ENCODE measurements at regions not wholly inside any gene's neighbourhood (a gene's known extent, or its start where the extent isn't known, plus 50 kb on each side); places are given as distances from the start of the nearest gene placed in this dataset.
A peak's percentile ranks its signal among the peaks of the same experiment; 100 is the strongest.

DNA sequence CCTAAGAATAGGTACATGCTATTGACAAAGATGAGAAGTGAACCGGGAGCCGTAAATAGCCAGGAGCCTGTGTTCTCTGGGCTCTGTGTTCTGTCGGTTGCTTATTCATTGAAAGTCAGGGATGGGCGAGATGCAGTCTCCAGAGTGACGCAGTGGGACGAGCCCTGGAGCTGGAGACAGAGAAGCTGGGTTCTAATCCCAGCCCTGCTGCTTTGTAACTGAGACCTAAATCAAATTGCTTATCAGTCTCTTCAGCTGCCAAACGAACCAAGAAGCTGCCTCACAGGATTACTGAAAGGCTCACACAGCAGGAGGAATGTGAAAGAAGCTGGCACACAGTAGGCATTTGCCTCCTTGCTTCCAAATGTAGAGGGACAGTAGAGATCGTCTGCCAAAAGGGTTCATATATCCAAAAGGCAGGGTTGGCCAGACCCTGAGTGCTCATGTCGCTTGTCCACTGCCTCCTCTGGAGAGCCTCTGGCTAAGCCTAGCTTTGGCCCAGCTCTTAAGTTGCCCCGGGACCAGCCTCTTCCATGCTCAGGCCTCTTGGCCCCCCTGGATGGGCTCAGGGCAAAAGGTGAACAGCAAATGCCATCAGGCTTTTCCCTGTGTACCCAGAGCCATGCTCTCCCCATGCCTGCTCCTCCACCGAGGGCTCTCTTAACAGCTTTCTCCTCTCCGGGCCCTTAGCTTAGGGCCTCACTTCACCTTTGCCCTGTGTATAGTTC lies 134.2 kb upstream of the IPO9 start:
- no peak overlapping the region for H3K4me3 ChIP-seq
- 67 to 72% methylated on average over 12 of the region's 12 CpGs for WGBS, 2 donors
- no peak for DNase-seq
- peak in 4 of 8 donors; percentile 20 to 77 (median 29) for ATAC-seq
- no peaks in the 10 kb centered on the region for H3K27me3 ChIP-seq
- H3K4me1 ChIP-seq = peaks cover 23 to 79% (median 70%) of the 10 kb centered on the region in 9 donors
- intact Hi-C loops (cut with DNase I) = loop anchor here in 6 of 10 donors (5.0 to 10.0 kb wide), 5 partner anchors 37 to 92 kb away; no protein-coding TSS in a partner anchor
- H3K36me3 ChIP-seq = peaks cover 0 to 5% (median 0%) of the 10 kb centered on the region in 9 donors
- TF ChIP-seq, protein P1, sequence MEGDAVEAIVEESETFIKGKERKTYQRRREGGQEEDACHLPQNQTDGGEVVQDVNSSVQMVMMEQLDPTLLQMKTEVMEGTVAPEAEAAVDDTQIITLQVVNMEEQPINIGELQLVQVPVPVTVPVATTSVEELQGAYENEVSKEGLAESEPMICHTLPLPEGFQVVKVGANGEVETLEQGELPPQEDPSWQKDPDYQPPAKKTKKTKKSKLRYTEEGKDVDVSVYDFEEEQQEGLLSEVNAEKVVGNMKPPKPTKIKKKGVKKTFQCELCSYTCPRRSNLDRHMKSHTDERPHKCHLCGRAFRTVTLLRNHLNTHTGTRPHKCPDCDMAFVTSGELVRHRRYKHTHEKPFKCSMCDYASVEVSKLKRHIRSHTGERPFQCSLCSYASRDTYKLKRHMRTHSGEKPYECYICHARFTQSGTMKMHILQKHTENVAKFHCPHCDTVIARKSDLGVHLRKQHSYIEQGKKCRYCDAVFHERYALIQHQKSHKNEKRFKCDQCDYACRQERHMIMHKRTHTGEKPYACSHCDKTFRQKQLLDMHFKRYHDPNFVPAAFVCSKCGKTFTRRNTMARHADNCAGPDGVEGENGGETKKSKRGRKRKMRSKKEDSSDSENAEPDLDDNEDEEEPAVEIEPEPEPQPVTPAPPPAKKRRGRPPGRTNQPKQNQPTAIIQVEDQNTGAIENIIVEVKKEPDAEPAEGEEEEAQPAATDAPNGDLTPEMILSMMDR (IDR thresholded peaks at IDR 0.05) = no peak
- no peaks in the 10 kb centered on the region for H3K9me3 ChIP-seq
- H3K27ac ChIP-seq = peak overlapping the region in 7 of 10 donors; percentile 41 to 79 (median 66)

DNA sequence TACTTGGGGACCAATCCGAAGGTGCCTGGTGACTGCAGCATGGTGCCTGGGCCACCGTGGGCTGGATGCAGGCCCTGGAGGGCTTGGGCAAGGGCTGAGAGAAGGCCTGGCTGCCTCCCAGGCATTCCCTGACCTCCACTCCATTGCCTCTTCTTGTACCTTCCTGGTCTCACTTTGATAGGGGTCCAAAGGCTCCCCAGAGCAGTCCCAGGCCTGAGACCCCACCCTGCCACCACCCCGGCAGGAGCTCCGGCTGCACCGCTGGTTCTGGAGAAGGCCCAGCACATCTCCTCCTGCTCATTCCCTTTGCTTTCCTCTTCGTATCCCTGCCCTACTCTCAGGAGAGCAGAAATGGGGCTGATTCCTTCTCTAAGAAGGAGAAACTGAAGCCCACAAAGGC lies 133.3 kb upstream of the IPO9 start:
- Histone ChIP-seq H3K4me3 (no peak overlapping the region), H3K4me1 (peaks cover 23 to 79% (median 70%) of the 10 kb centered on the region in 9 donors), H3K36me3 (peaks cover 0 to 5% (median 0%) of the 10 kb centered on the region in 9 donors), H3K9me3 (no peaks in the 10 kb centered on the region), H3K27me3 (no peaks in the 10 kb centered on the region), H3K27ac (peak overlapping the region in 9 of 10 donors; percentile 0 to 79 (median 57))
- TF ChIP-seq, protein P1 (IDR thresholded peaks at IDR 0.05) = no peak
- 65 to 79% methylated on average over 6 of the region's 6 CpGs for WGBS, 2 donors
- intact Hi-C loops (cut with DNase I) = loop anchor here in 2 of 10 donors (5.0 to 10.0 kb wide), 3 partner anchors 48 to 93 kb away; no protein-coding TSS in a partner anchor
- DNase-seq = no peak
- peak in 6 of 8 donors; percentile 1 to 23 (median 9) for ATAC-seq

DNA sequence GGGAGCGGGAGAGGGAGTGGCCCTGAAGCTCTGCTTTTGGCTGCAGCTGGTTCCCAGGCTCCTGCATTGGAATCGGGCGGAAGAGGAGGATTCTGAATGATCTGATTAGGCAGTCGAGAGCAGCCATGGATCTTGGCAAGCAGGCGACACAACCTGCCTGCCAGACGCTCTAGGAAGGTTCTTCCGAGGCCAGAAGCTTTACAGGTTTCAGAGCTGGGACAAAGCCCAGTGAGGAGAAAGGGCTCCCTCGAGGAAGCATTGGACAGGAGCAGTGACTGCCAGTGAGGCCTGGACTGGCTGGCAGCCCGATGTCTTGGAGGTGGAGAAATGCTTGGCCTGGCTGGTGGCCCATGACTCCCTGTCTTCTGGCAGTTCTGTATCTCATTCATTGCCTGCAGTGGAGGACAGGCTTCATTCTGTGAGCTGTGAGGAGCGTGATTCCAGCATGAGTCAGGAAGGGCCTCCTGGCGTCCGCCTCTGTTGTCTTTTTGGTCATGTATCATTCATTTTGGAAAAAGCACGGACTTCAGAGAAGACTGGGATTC lies 132.7 kb upstream of the IPO9 start:
- Histone ChIP-seq H3K36me3 (peaks cover 0 to 5% (median 0%) of the 10 kb centered on the region in 9 donors), H3K27me3 (no peaks in the 10 kb centered on the region), H3K4me1 (peaks cover 23 to 75% (median 70%) of the 10 kb centered on the region in 9 donors), H3K27ac (peak overlapping the region; percentile 0 to 79 (median 54)), H3K4me3 (no peak overlapping the region), H3K9me3 (no peaks in the 10 kb centered on the region)
- DNase-seq (peak; percentile 81 to 89), ATAC-seq (peak; percentile 70 to 90 (median 82))
- TF ChIP-seq, protein P1 (IDR thresholded peaks at IDR 0.05) = peak in 3 of 9 donors; percentile 15 to 19 (median 16)
- intact Hi-C loops (cut with DNase I) = loop anchor here in 2 of 10 donors (5.0 to 10.0 kb wide), 3 partner anchors 49 to 94 kb away; no protein-coding TSS in a partner anchor
- 16 to 23% methylated on average over 13 of the region's 13 CpGs for WGBS, 2 donors

DNA sequence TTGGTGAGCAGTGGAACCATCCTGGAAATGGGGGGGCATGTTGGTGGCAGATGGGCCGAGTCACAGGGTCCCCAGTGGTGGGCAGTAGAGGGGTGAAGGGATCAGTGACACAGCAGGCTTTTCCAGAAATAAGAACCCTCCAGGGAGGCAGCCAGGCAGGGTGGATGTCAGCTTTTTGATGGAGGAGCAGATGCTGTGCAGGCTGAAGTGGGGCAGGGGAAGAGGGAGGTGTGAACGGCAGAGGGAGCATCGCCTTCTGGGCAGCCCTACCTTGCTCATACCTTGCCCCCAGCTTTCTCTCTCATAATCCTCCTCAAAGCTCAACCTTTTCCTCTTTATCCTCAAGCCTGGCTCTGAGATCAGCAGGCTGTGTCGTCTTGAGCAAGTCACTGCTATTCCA lies 131.8 kb upstream of the IPO9 start:
- peaks cover 23 to 68% (median 62%) of the 10 kb centered on the region in 9 donors for H3K4me1 ChIP-seq

More for the DNA sequence above, 131.8 kb upstream of the IPO9 start:
- no peak overlapping the region for H3K4me3 ChIP-seq
- TF ChIP-seq, protein P1 (IDR thresholded peaks at IDR 0.05) = no peak
- 84 to 89% methylated on average over 4 of the region's 4 CpGs for WGBS, 2 donors
- no peaks in the 10 kb centered on the region for H3K9me3 ChIP-seq
- DNase-seq = no peak
- H3K27ac ChIP-seq = peak overlapping the region in 7 of 10 donors; percentile 34 to 79 (median 57)
- intact Hi-C loops (cut with DNase I) = loop anchor here in 2 of 10 donors (5.0 to 10.0 kb wide), 3 partner anchors 50 to 95 kb away; no protein-coding TSS in a partner anchor
- peaks cover 0 to 5% (median 0%) of the 10 kb centered on the region in 9 donors for H3K36me3 ChIP-seq
- no peak for ATAC-seq
- H3K27me3 ChIP-seq = no peaks in the 10 kb centered on the region

All from heart right ventricle (tissue), 16 donors.